ENCODE measurements at regions not wholly inside any gene's neighbourhood (a gene's known extent, or its start where the extent isn't known, plus 50 kb on each side); places are given as distances from the start of the nearest gene placed in this dataset.

DNA sequence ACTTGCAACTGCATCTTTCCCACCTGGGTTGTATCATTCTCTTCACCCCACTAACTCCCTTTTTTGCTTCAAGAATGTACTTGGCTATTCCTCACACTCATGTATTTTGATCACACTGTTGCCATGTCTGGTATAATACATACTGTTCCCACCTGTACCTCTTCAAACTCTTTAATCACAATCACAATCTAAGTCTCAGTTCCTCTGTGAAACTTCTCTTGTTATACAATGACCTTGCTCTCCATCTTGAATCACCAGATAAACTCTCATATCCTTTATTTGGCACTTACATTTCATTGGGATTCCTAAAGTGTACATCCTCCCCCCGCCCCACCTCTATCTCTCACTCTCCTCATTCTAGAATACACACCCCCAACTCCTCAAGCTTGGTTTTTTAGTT is 516.0 kb upstream of the CHORDC1 start:
- TF ChIP-seq CTCF (IDR thresholded peaks at IDR 0.05) = no peak
- TF ChIP-seq, protein P1, sequence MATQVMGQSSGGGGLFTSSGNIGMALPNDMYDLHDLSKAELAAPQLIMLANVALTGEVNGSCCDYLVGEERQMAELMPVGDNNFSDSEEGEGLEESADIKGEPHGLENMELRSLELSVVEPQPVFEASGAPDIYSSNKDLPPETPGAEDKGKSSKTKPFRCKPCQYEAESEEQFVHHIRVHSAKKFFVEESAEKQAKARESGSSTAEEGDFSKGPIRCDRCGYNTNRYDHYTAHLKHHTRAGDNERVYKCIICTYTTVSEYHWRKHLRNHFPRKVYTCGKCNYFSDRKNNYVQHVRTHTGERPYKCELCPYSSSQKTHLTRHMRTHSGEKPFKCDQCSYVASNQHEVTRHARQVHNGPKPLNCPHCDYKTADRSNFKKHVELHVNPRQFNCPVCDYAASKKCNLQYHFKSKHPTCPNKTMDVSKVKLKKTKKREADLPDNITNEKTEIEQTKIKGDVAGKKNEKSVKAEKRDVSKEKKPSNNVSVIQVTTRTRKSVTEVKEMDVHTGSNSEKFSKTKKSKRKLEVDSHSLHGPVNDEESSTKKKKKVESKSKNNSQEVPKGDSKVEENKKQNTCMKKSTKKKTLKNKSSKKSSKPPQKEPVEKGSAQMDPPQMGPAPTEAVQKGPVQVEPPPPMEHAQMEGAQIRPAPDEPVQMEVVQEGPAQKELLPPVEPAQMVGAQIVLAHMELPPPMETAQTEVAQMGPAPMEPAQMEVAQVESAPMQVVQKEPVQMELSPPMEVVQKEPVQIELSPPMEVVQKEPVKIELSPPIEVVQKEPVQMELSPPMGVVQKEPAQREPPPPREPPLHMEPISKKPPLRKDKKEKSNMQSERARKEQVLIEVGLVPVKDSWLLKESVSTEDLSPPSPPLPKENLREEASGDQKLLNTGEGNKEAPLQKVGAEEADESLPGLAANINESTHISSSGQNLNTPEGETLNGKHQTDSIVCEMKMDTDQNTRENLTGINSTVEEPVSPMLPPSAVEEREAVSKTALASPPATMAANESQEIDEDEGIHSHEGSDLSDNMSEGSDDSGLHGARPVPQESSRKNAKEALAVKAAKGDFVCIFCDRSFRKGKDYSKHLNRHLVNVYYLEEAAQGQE (IDR thresholded peaks at IDR 0.05; ENCODE audit: low read depth, low read length) = no peak
- TF ChIP-seq POLR2AphosphoS5 (IDR thresholded peaks at IDR 0.05; ENCODE audit: low read depth, low read length) = no peak
- no peak for TF ChIP-seq MEF2A (IDR thresholded peaks at IDR 0.05; ENCODE audit: borderline replicate concordance, low read depth)
- TF ChIP-seq TAF1 (IDR thresholded peaks at IDR 0.05; ENCODE audit: borderline replicate concordance, low read depth, low read length) = no peak
- no peak for TF ChIP-seq SIN3A (IDR thresholded peaks at IDR 0.05; ENCODE audit: borderline replicate concordance, low read depth, low read length)
- TF ChIP-seq, protein P2, sequence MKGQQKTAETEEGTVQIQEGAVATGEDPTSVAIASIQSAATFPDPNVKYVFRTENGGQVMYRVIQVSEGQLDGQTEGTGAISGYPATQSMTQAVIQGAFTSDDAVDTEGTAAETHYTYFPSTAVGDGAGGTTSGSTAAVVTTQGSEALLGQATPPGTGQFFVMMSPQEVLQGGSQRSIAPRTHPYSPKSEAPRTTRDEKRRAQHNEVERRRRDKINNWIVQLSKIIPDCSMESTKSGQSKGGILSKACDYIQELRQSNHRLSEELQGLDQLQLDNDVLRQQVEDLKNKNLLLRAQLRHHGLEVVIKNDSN (IDR thresholded peaks at IDR 0.05; ENCODE audit: borderline replicate concordance, low read depth) = no peak
- TF ChIP-seq EZH2phosphoT487 (IDR thresholded peaks at IDR 0.05; ENCODE audit: borderline replicate concordance, low read depth) = no peak
- TF ChIP-seq EP300 (IDR thresholded peaks at IDR 0.05; ENCODE audit: borderline replicate concordance in 1 of 2, low read depth in 1 of 2, low read length in 1 of 2) = no peak
- no peak for TF ChIP-seq ELF1 (IDR thresholded peaks at IDR 0.05)
- TF ChIP-seq SMC3 (IDR thresholded peaks at IDR 0.05; ENCODE audit: low read depth, low read length) = no peak
- TF ChIP-seq FOXM1 (IDR thresholded peaks at IDR 0.05; ENCODE audit: low read depth) = no peak
- TF ChIP-seq USF2 (IDR thresholded peaks at IDR 0.05; ENCODE audit: borderline replicate concordance, low read depth, low read length) = no peak
- no peak for TF ChIP-seq RAD21 (IDR thresholded peaks at IDR 0.05; ENCODE audit: low read length)

Data from SK-N-SH (cell line).